OCI-LY1 (cell line): ENCODE measurements at regions not wholly inside any gene's neighbourhood (a gene's known extent, or its start where the extent isn't known, plus 50 kb on each side); places are given as distances from the start of the nearest gene placed in this dataset.

Experiments
- CTCF ChIP-seq: fragments of 200-600 bp; sonication (generic), shearing (Covaris generic); IDR thresholded peaks from 2 replicates; pipeline ENCODE4 v1.5.1; 2017; ENCODE audit warnings: mild to moderate bottlenecking, antibody characterized with exemption, low read length, moderate library complexity, mixed read lengths
- EZH2 ChIP-seq: fragments of 200-600 bp; sonication (generic), shearing (Covaris generic); IDR thresholded peaks from 2 replicates; pipeline ENCODE4 v1.8.0; 2017; ENCODE audit warnings: borderline replicate concordance, mixed run types, mild to moderate bottlenecking, antibody characterized with exemption, low read length, moderate library complexity, mixed read lengths

DNA sequence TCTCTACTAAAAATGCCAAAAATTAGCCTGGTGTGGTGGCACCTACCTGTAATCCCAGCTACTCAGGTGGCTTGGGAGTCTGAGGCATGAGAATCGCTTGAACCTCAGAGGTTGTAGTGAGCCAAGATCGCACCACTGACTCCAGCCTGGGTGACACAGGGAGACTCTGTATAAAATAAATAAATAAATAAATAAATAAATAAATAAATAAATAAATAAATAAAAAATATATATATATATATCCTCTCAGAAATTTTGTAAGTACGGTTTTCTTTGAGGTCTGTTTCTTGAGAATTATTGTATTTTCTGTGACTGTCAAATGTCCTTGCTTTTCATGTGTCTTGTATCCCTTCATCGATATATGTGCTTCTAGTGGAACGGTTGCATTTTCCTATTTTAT is 406.9 kb upstream of the FIGN start:
- TF ChIP-seq CTCF (no peak), EZH2 (no peak)
